WTC11 (cell line): ENCODE measurements at regions not wholly inside any gene's neighbourhood (a gene's known extent, or its start where the extent isn't known, plus 50 kb on each side); places are given as distances from the start of the nearest gene placed in this dataset.

Experiments
- ATAC-seq: fragments of 200-7000 bp; cut with Tn5 transposase; 2 replicates; pipeline ENCODE4 v1.10.0; 2021; ENCODE audit warnings: mild to moderate bottlenecking, moderate library complexity
- CTCF ChIA-PET: fragments of 300-600 bp; sonication (Branson Sonifier 250); formaldehyde crosslinking; loops from one replicate; lab custom pipeline; 2021; ENCODE audit warnings: antibody characterized with exemption; lab: Charles Lee
- POLR2A ChIA-PET: fragments of 350-600 bp; sonication (Branson Sonifier 250); formaldehyde crosslinking; loops from one replicate; lab custom pipeline; 2021; ENCODE audit warnings: antibody characterized with exemption; lab: Charles Lee
- DNase-seq: peaks from one replicate; pipeline ENCODE4 v3.0.0; 2021; ENCODE audit warnings: low spot score
- H3K27ac Mint-ChIP-seq: 2 replicates; pipeline ENCODE4 v1.8.0; 2021; ENCODE audit warnings: mixed read lengths
- H3K27me3 Mint-ChIP-seq: 2 replicates; pipeline ENCODE4 v1.8.0; 2021; ENCODE audit warnings: low read depth, mild to moderate bottlenecking, moderate library complexity, mixed read lengths
- H3K36me3 Mint-ChIP-seq: 2 replicates; pipeline ENCODE4 v1.8.0; 2021; ENCODE audit warnings: mixed read lengths
- H3K4me1 Mint-ChIP-seq: 2 replicates; pipeline ENCODE4 v1.8.0; 2022; ENCODE audit warnings: mixed read lengths
- H3K4me3 Mint-ChIP-seq: 2 replicates; pipeline ENCODE4 v1.8.0; 2021; ENCODE audit warnings: mild to moderate bottlenecking, moderate library complexity, mixed read lengths
- H3K9me3 Mint-ChIP-seq: 2 replicates; pipeline ENCODE4 v1.8.0; 2021; ENCODE audit warnings: mixed read lengths
- ATF1 ChIP-seq: sonication (generic); formaldehyde crosslinking; IDR thresholded peaks from 2 replicates; pipeline ENCODE4 v1.8.1; 2023; ENCODE audit warnings: mild to moderate bottlenecking, moderate library complexity, missing genetic modification reagents
- CREB1 ChIP-seq: sonication (generic); formaldehyde crosslinking; IDR thresholded peaks from 2 replicates; pipeline ENCODE4 v1.8.0; 2023; ENCODE audit warnings: mild to moderate bottlenecking, missing genetic modification reagents
- CREM ChIP-seq: sonication (generic); formaldehyde crosslinking; IDR thresholded peaks from 2 replicates; pipeline ENCODE4 v1.8.1; 2022; ENCODE audit warnings: mild to moderate bottlenecking, missing genetic modification reagents, moderate library complexity
- E2F4 ChIP-seq: sonication (generic); formaldehyde crosslinking; IDR thresholded peaks from 2 replicates; pipeline ENCODE4 v1.8.1; 2022; ENCODE audit warnings: low read depth, mild to moderate bottlenecking, moderate library complexity, missing genetic modification reagents, borderline replicate concordance
- HMGXB4 ChIP-seq: sonication (generic); formaldehyde crosslinking; IDR thresholded peaks from 2 replicates; pipeline ENCODE4 v1.8.1; 2023; ENCODE audit warnings: mild to moderate bottlenecking, moderate library complexity, missing genetic modification reagents
- IRF1 ChIP-seq: sonication (generic); formaldehyde crosslinking; IDR thresholded peaks from 2 replicates; pipeline ENCODE4 v1.8.0; 2023; ENCODE audit warnings: missing genetic modification reagents
- MLX ChIP-seq: sonication (generic); formaldehyde crosslinking; IDR thresholded peaks from 2 replicates; pipeline ENCODE4 v1.8.1; 2023; ENCODE audit warnings: mild to moderate bottlenecking, missing genetic modification reagents, moderate library complexity
- RELA ChIP-seq: sonication (generic); formaldehyde crosslinking; IDR thresholded peaks from 2 replicates; pipeline ENCODE4 v1.8.1; 2022; ENCODE audit warnings: missing genetic modification reagents, mild to moderate bottlenecking, borderline replicate concordance
- TP53 ChIP-seq: sonication (generic); formaldehyde crosslinking; IDR thresholded peaks from 2 replicates; pipeline ENCODE4 v1.8.1; 2023; ENCODE audit warnings: mild to moderate bottlenecking, missing genetic modification reagents
- ZNF138 ChIP-seq: sonication (generic); formaldehyde crosslinking; conservative IDR thresholded peaks from 2 replicates; pipeline ENCODE4 v1.8.1; 2022; ENCODE audit warnings: mild to moderate bottlenecking, moderate library complexity, missing genetic modification reagents
- ZNF532 ChIP-seq: fragments of 250-450 bp; sonication (Bioruptor Pico); IDR thresholded peaks from 2 replicates; pipeline ENCODE4 v1.9.0; 2021; ENCODE audit warnings: mild to moderate bottlenecking, borderline replicate concordance
- TF ChIP-seq, protein P1 (sequence below): sonication (generic); formaldehyde crosslinking; IDR thresholded peaks from 2 replicates; pipeline ENCODE4 v1.8.1; 2022; ENCODE audit warnings: mild to moderate bottlenecking, missing genetic modification reagents, moderate library complexity, borderline replicate concordance
- TF ChIP-seq, protein P2 (sequence below): sonication (generic); formaldehyde crosslinking; IDR thresholded peaks from 2 replicates; pipeline ENCODE4 v1.8.1; 2022; ENCODE audit warnings: low read depth, missing genetic modification reagents, borderline replicate concordance

- TF ChIP-seq, protein P1, sequence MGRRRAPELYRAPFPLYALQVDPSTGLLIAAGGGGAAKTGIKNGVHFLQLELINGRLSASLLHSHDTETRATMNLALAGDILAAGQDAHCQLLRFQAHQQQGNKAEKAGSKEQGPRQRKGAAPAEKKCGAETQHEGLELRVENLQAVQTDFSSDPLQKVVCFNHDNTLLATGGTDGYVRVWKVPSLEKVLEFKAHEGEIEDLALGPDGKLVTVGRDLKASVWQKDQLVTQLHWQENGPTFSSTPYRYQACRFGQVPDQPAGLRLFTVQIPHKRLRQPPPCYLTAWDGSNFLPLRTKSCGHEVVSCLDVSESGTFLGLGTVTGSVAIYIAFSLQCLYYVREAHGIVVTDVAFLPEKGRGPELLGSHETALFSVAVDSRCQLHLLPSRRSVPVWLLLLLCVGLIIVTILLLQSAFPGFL (CRISPR knock-in tag) = no peak
- TF ChIP-seq CREB1 (CRISPR knock-in tag) = no peak
These were observed 179.3 kb downstream of the ZPLD1 start (continued) for GRCh38 chr3:102614021-102614569.

DNA sequence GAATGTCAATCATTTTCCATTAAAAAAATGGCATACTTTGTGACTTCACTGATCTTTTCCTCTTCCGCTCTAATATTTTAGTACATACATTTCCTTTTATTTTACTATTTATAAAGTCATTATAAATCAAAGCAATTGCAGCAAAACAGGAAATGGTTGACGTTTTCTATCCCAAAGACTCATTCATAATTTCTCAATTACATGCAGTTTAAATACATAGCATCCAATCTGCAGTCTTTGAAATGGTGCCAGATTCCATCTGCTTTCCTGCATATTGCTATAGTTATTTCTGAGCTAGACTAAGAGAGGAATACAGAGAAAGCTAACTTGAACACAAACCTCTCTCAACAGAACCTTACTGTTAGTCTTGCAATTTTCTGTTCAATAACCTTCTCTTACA is 179.8 kb downstream of the ZPLD1 start:
- ChIA-PET CTCF (interaction anchor here (1.1 kb wide), 1 partner anchor 385 kb away, joined by 3 read pairs; no protein-coding TSS in a partner anchor), POLR2A (no interaction called here)
- H3K9me3 Mint-ChIP-seq = peaks cover 20% of the 10 kb centered on the region
- TF ChIP-seq ZNF532 (no peak), ATF1 (CRISPR knock-in tag) (no peak), CREM (CRISPR knock-in tag) (no peak), IRF1 (CRISPR knock-in tag) (no peak), RELA (CRISPR knock-in tag) (no peak), TP53 (CRISPR knock-in tag) (no peak), E2F4 (no peak), ZNF138 (CRISPR knock-in tag) (no peak), HMGXB4 (CRISPR knock-in tag) (no peak), MLX (CRISPR knock-in tag) (no peak)
- TF ChIP-seq, all 79 proteins: peak for 0
- DNase-seq = no peak
- no peaks in the 10 kb centered on the region for H3K27me3 Mint-ChIP-seq
- ATAC-seq = no peak
- H3K4me1 Mint-ChIP-seq = peaks cover 20% of the 10 kb centered on the region
- no peak overlapping the region for H3K4me3 Mint-ChIP-seq
- H3K36me3 Mint-ChIP-seq = peaks cover 5% of the 10 kb centered on the region; the same call in 1 of the 2 replicates
- H3K27ac Mint-ChIP-seq = no peak overlapping the region

DNA sequence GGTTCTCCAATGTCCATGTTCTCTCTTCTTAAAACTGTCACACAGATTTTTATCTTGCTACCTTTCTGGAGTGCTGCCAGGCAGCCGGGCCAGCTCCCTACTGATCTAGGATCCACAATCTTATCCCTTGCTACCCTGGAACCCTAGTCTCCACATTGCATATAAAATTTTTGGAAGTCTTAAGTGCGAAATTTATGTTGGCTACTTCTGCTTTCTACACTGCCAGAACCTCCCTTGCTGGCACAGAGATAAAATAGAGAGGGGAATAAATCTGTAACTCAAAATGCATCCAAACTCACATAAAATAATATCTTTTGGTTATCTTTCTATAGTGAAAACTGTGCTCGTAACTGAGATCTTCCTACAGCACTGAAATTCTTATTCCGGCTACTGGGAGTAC is 182.6 kb downstream of the ZPLD1 start:
- Mint-ChIP-seq H3K4me3 (no peak overlapping the region), H3K4me1 (peaks cover 20% of the 10 kb centered on the region)
- no peak for DNase-seq
- TF ChIP-seq, protein P2, sequence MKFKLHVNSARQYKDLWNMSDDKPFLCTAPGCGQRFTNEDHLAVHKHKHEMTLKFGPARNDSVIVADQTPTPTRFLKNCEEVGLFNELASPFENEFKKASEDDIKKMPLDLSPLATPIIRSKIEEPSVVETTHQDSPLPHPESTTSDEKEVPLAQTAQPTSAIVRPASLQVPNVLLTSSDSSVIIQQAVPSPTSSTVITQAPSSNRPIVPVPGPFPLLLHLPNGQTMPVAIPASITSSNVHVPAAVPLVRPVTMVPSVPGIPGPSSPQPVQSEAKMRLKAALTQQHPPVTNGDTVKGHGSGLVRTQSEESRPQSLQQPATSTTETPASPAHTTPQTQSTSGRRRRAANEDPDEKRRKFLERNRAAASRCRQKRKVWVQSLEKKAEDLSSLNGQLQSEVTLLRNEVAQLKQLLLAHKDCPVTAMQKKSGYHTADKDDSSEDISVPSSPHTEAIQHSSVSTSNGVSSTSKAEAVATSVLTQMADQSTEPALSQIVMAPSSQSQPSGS (CRISPR knock-in tag) = no peak
- TF ChIP-seq, all 79 proteins: peak for 0
- ChIA-PET POLR2A (no interaction called here), CTCF (no interaction called here)
- Mint-ChIP-seq H3K27me3 (no peaks in the 10 kb centered on the region), H3K9me3 (no peaks in the 10 kb centered on the region), H3K36me3 (no peaks in the 10 kb centered on the region), H3K27ac (no peak overlapping the region)
- ATAC-seq = no peak
